WI38 (cell line): ENCODE measurements at regions not wholly inside any gene's neighbourhood (a gene's known extent, or its start where the extent isn't known, plus 50 kb on each side); places are given as distances from the start of the nearest gene placed in this dataset.

Experiments used
- H3K4me3 ChIP-seq: 2 replicates; pipeline ENCODE4 v1.5.1; 2011; ENCODE audit warnings: low read depth, mild to moderate bottlenecking, control low read depth, low read length
- TF ChIP-seq, protein P1 (sequence below): IDR thresholded peaks from 2 replicates; pipeline ENCODE4 v1.5.1; 2012; ENCODE audit warnings: low read depth, mild to moderate bottlenecking, control low read depth, low read length

DNA sequence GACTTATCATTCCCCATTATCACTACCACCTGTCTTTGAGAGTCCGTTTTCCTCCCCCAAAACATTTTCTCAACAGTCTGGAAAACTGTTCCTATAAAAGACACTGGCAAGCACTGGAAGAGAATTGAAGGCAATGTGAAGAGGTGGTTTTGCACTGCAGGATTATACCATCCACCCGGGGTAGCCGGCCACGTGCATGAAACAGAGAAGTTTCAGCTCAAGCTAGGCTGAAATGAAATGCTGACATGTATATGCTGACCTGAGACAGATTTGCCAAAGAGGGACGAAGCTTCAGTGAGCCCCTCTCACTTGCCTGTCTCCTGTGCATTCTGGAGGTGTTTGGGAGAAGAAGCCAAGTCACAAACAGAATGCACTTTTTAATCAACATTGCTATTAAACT lies 567.0 kb downstream of the EBF1 start:
- H3K4me3 ChIP-seq = no peak overlapping the region
- TF ChIP-seq, protein P1, sequence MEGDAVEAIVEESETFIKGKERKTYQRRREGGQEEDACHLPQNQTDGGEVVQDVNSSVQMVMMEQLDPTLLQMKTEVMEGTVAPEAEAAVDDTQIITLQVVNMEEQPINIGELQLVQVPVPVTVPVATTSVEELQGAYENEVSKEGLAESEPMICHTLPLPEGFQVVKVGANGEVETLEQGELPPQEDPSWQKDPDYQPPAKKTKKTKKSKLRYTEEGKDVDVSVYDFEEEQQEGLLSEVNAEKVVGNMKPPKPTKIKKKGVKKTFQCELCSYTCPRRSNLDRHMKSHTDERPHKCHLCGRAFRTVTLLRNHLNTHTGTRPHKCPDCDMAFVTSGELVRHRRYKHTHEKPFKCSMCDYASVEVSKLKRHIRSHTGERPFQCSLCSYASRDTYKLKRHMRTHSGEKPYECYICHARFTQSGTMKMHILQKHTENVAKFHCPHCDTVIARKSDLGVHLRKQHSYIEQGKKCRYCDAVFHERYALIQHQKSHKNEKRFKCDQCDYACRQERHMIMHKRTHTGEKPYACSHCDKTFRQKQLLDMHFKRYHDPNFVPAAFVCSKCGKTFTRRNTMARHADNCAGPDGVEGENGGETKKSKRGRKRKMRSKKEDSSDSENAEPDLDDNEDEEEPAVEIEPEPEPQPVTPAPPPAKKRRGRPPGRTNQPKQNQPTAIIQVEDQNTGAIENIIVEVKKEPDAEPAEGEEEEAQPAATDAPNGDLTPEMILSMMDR = no peak

DNA sequence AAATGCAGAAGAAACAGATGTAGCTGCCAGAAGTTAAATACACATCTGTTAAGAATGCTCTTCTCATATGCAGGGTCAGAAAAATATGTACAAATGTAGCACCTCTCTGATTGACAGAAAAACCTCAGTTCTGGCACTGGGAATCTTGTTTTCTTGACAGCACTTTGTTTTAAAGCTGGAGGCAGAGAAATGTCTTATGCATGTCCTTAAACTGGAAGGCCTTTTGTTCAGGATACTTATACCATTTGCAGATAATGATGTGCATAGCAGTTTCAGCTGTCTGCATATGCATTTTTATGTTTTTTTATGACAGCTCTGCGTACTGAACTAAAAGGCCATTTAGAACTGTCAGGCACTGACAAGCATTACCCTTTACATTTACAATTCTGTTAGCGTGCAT lies 567.9 kb downstream of the EBF1 start:
- no peak overlapping the region for H3K4me3 ChIP-seq
- TF ChIP-seq, protein P1 = no peak

DNA sequence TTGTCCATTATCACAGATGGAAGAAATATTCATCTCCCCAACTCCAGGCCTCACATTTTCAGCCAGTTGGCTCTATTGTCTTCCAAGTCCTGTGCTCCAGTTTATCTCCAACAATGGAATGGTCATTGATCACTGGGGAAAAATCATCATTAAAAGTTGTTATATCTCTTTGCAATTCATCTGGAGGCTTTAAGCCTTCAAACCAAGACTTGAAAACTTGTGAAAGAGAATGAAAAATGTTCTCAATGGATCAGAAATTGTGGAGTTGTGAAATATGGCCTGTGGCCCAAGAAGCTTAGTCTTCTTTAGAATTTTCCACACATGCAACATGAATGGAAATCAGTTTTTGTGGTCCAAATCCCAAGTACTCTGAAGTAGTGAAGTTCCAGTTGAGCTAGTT lies 569.6 kb downstream of the EBF1 start:
- TF ChIP-seq, protein P1 = no peak
- H3K4me3 ChIP-seq = no peak overlapping the region

DNA sequence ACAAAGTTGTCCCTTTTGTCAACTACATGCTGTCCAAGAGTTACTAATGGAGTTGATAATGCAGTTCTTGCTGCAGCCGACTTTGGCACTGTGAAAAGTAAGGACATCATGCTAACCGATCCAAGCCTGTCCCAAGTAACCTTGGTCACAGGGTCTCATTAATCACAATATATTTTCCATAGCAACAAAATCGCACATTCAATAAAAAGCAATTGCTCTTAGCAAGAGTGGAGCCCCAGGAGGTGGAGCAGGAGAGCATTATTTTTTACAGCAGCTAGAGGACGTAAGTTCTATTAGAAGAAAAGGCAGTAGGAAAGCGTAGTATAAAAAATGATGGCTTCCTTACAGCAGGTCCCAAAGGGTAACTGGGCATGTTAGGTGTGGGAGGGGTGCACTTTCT lies 570.3 kb downstream of the EBF1 start:
- no peak overlapping the region for H3K4me3 ChIP-seq
- TF ChIP-seq, protein P1 = no peak

DNA sequence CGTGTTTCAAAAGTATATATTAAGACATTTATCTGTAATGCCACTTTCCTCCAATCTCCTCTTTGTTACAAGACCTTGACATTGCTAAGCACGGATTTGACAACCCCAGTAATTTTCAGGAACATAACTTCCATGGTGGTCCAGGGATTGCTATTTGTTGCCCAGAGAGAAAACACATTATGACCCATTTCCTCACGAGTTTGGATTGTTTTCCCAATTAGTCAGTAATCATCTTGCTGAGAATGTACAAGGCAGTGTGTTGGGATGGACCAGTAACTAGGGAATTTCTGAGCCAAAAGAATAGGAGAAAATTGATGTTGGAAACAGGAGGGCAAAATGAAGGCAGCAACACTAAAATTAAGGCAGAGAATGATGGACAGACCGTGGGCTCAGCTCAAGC lies 574.1 kb downstream of the EBF1 start:
- H3K4me3 ChIP-seq = no peak overlapping the region
- TF ChIP-seq, protein P1 = no peak

DNA sequence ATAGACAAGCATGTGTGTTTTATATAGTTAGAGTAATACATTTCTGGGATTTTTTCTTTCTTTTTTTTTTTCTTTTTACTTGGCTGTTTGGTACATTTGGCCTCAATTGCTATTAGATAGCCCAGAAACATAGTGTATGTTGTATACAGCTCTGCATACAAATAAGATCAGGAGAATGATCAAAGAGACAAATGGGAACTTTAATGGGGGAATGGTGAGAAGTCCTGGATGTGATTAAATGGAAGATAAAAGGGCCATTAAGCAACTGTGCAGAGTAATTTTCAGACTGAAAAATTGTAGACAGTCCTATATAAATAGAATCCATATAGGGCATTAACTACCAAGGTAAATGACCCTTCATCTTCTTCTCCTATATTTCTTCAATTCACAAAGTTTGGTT lies 575.6 kb downstream of the EBF1 start:
- TF ChIP-seq, protein P1 = no peak
- H3K4me3 ChIP-seq = no peak overlapping the region

DNA sequence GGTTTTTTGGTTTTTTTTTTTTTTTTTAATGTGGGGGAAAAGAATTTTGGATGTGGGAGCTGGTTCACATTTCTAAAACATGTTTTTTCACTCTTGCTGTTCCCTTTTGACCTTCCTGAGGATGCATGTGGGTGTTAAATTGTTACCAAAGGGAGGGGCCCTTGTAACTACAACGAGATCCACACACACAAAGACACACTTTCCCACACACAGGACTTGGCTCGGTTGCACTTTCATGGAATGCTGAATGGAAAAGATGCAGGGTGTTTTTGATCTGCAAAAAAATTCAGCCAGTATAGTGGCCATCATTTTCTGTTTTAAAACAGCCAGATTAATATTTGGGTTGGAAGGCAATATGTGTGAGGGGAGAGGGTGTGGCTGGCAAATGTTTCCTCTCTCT lies 576.9 kb downstream of the EBF1 start:
- no peak overlapping the region for H3K4me3 ChIP-seq
- TF ChIP-seq, protein P1 = no peak

DNA sequence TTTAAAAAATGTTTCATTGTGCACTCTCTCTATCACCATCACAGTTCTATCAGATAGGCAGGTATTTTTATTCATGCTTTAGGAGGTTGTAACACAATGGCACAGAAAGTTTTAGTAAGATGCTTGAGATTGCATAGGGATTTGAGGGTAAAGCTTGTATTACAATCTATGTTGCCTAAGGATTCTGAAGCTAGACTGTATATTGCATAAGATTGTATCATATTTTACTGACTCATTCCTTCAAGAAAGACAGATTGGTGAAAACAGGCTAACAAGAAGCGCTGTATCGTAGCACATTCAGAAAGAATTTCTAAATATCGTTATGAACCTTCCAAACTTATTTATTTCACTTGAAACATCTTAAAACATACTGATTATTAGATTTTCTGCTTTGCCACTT lies 577.7 kb downstream of the EBF1 start:
- H3K4me3 ChIP-seq = no peak overlapping the region
- TF ChIP-seq, protein P1 = no peak
